ENCODE measurements at regions not wholly inside any gene's neighbourhood (a gene's known extent, or its start where the extent isn't known, plus 50 kb on each side); places are given as distances from the start of the nearest gene placed in this dataset.

DNA sequence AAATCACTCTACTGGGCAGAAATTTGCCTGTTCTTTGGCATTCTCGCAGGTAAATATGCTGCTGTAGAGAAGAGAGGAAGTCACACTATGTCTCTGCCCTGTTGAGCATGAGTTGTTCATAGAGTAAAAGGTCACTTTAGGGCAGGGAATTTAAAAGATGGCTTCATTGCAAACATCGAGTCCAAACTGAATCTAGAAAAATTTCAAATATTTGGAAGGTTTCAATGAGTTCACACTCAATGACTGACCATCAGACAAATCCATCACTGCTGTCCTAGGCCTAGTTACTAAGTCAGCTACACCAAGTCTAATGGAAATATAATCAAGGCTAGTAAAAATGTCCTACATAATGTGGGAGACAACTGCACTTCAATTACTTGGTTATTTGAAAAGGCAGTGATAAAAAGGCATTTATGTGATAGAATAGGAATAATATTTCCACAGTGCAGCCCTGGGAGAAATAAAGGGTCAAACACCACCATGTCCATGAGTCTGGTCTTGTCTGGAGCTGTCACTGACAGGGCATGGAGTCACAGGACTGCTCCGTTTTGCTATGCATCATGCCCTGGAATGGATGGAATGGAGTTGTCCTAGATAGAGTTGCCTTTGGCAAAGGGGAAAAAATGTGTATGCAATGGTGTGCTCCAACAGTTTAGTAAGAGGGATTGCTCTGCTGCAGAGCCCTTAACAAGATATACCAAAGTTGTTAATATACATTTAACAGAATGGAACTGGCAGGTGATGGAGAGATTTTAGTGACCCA, 218.5 kb upstream of the DAPK1 start:
- Histone ChIP-seq H3K9me1 (ENCODE audit: control insufficient read depth, extremely low read depth, insufficient read depth, low read length) (no peaks in the 10 kb centered on the region), H4K20me1 (ENCODE audit: control insufficient read depth, extremely low read depth, insufficient read depth, low read length) (no peaks in the 10 kb centered on the region), H3K4me3 (ENCODE audit: control insufficient read depth in 2 of 3, extremely low read depth in 1 of 3, insufficient read depth in 2 of 3, low read depth in 1 of 3, low read length in 3 of 3) (no peak overlapping the region), H3K9me3 (ENCODE audit: control insufficient read depth, low read depth, low read length) (no peaks in the 10 kb centered on the region), H3K9ac (ENCODE audit: control insufficient read depth, extremely low read depth, insufficient read depth, low read length) (no peak overlapping the region), H3K4me1 (ENCODE audit: control insufficient read depth, extremely low read depth, insufficient read depth, low read length) (peaks cover 23% of the 10 kb centered on the region), H2AFZ (ENCODE audit: control insufficient read depth, low read length) (no peak overlapping the region), H3K4me2 (ENCODE audit: control insufficient read depth, extremely low read depth, insufficient read depth, low read depth, low read length) (no peak overlapping the region), H3K27ac (ENCODE audit: control insufficient read depth, insufficient read depth, low read length) (no peak overlapping the region), H3K79me2 (ENCODE audit: control insufficient read depth, insufficient read depth, low read length) (no peaks in the 10 kb centered on the region), H3K36me3 (ENCODE audit: control insufficient read depth in 2 of 2, extremely low read depth in 1 of 2, insufficient read depth in 2 of 2, low read length in 2 of 2) (no peaks in the 10 kb centered on the region), H3K27me3 (ENCODE audit: control insufficient read depth, extremely low read depth, insufficient read depth, low read length) (no peaks in the 10 kb centered on the region)
- dilution Hi-C loops (cut with MboI; ENCODE audit: extremely low pct_ligation_motif_present, low sequenced_read_pairs): no loop called here
- TF ChIP-seq EZH2 (IDR thresholded peaks at IDR 0.05; ENCODE audit: low read length): no peak
- TF ChIP-seq CTCF (optimal IDR thresholded peaks at IDR 0.05 in 1 of 3, IDR thresholded peaks at IDR 0.05 in 1 of 3, conservative IDR thresholded peaks at IDR 0.05 in 1 of 3; ENCODE audit: extremely low read depth in 1 of 3, insufficient read depth in 2 of 3, low read length in 3 of 3): no peak
- no peak for DNase-seq (ENCODE audit: low read depth, low spot score)
- no peak for FAIRE-seq

DNA sequence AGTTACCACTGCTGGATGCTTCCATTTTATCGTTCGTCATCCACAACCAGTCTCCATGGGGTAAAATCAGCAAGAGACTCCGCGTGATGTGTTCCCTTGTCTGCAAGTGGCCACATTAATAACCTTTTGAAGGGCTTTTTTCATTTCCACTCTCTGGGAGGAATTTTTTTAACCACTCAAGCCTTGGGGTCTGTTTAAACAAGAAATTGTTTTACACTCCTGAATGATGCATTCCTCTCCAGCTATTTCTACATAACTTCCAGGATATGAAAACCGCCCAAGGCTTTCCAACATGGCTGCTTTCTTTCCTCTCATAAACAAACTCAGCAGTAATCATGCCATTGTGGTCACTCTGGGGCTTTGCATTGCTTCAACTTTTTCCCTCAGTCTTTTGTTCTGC, 217.2 kb upstream of the DAPK1 start:
- Histone ChIP-seq H3K79me2 (ENCODE audit: control insufficient read depth, insufficient read depth, low read length) (no peaks in the 10 kb centered on the region), H2AFZ (ENCODE audit: control insufficient read depth, low read length) (peak overlapping the region; percentile 10), H3K9ac (ENCODE audit: control insufficient read depth, extremely low read depth, insufficient read depth, low read length) (no peak overlapping the region), H3K27ac (ENCODE audit: control insufficient read depth, insufficient read depth, low read length) (no peak overlapping the region), H3K4me3 (ENCODE audit: control insufficient read depth in 2 of 3, extremely low read depth in 1 of 3, insufficient read depth in 2 of 3, low read depth in 1 of 3, low read length in 3 of 3) (no peak overlapping the region), H4K20me1 (ENCODE audit: control insufficient read depth, extremely low read depth, insufficient read depth, low read length) (no peaks in the 10 kb centered on the region), H3K4me1 (ENCODE audit: control insufficient read depth, extremely low read depth, insufficient read depth, low read length) (peaks cover 23% of the 10 kb centered on the region), H3K36me3 (ENCODE audit: control insufficient read depth in 2 of 2, extremely low read depth in 1 of 2, insufficient read depth in 2 of 2, low read length in 2 of 2) (no peaks in the 10 kb centered on the region), H3K4me2 (ENCODE audit: control insufficient read depth, extremely low read depth, insufficient read depth, low read depth, low read length) (no peak overlapping the region), H3K9me3 (ENCODE audit: control insufficient read depth, low read depth, low read length) (no peaks in the 10 kb centered on the region), H3K27me3 (ENCODE audit: control insufficient read depth, extremely low read depth, insufficient read depth, low read length) (no peaks in the 10 kb centered on the region), H3K9me1 (ENCODE audit: control insufficient read depth, extremely low read depth, insufficient read depth, low read length) (no peaks in the 10 kb centered on the region)
- DNase-seq (ENCODE audit: low read depth, low spot score) (no peak), FAIRE-seq (no peak)
- dilution Hi-C loops (cut with MboI; ENCODE audit: extremely low pct_ligation_motif_present, low sequenced_read_pairs): no loop called here
- no peak for TF ChIP-seq EZH2 (IDR thresholded peaks at IDR 0.05; ENCODE audit: low read length)
- TF ChIP-seq CTCF (optimal IDR thresholded peaks at IDR 0.05 in 1 of 3, IDR thresholded peaks at IDR 0.05 in 1 of 3, conservative IDR thresholded peaks at IDR 0.05 in 1 of 3; ENCODE audit: extremely low read depth in 1 of 3, insufficient read depth in 2 of 3, low read length in 3 of 3): no peak
